Epithelial cell of proximal tubule (primary cell): ENCODE measurements at regions not wholly inside any gene's neighbourhood (a gene's known extent, or its start where the extent isn't known, plus 50 kb on each side); places are given as distances from the start of the nearest gene placed in this dataset.

Experiments
- DNase-seq: peaks from one replicate; pipeline ENCODE4 v3.0.0-alpha.2; 2011; ENCODE audit warnings: low read depth
- H3K4me3 ChIP-seq: 2 replicates; pipeline ENCODE4 v1.5.1; 2011; ENCODE audit warnings: low read depth, mild to moderate bottlenecking, low read length
- CTCF ChIP-seq: conservative IDR thresholded peaks from 2 replicates; pipeline ENCODE4 v1.5.1; 2012; ENCODE audit warnings: low read depth, mild to moderate bottlenecking, low read length

GRCh38 chr19:31810536-31811109 is 461.4 kb upstream of the TSHZ3 start:
- TF ChIP-seq CTCF = no peak
- DNase-seq = no peak
- no peak overlapping the region for H3K4me3 ChIP-seq

- no peak for DNase-seq
- no peak for TF ChIP-seq CTCF
- H3K4me3 ChIP-seq = no peak overlapping the region
Measured at GRCh38 chr19:31817971-31818797, 468.9 kb upstream of the TSHZ3 start.

GRCh38 chr19:31818798-31819105 is 469.5 kb upstream of the TSHZ3 start:
- H3K4me3 ChIP-seq = no peak overlapping the region
- no peak for TF ChIP-seq CTCF
- DNase-seq = no peak

- TF ChIP-seq CTCF = no peak
- no peak for DNase-seq
- no peak overlapping the region for H3K4me3 ChIP-seq
Measured at GRCh38 chr19:31819837-31820236, 470.6 kb upstream of the TSHZ3 start.

- no peak for TF ChIP-seq CTCF
- H3K4me3 ChIP-seq = no peak overlapping the region
Measured at GRCh38 chr19:31821346-31821745, 472.1 kb upstream of the TSHZ3 start.

GRCh38 chr19:31825134-31826094 is 476.2 kb upstream of the TSHZ3 start:
- H3K4me3 ChIP-seq = no peak overlapping the region
- no peak for TF ChIP-seq CTCF
- no peak for DNase-seq

More at GRCh38 chr19:31821346-31821745, 472.1 kb upstream of the TSHZ3 start:
- DNase-seq = no peak
